ENCODE measurements at regions not wholly inside any gene's neighbourhood (a gene's known extent, or its start where the extent isn't known, plus 50 kb on each side); places are given as distances from the start of the nearest gene placed in this dataset.

GRCh38 chr18:67142604-67143003 is 373.9 kb downstream of the DSEL start:
- 89% methylated on average over 5 of the region's 5 CpGs for WGBS (ENCODE audit: low lambda C conversion rate, missing lambda C conversion rate)

GRCh38 chr18:67140495-67140894 is 376.0 kb downstream of the DSEL start:
- no peaks in the 10 kb centered on the region for H3K27me3 ChIP-seq
- H3K4me3 ChIP-seq = no peak overlapping the region
- no peak overlapping the region for H3K4me2 ChIP-seq
- H3K36me3 ChIP-seq (replicated peaks; ENCODE audit: insufficient read depth, low read depth) = no peaks in the 10 kb centered on the region
- H2AFZ ChIP-seq = no peak overlapping the region
- no peaks in the 10 kb centered on the region for H4K20me1 ChIP-seq (ENCODE audit: insufficient read depth, poor library complexity, severe bottlenecking)
- no peaks in the 10 kb centered on the region for H3K4me1 ChIP-seq (ENCODE audit: insufficient read depth)
- no peak for DNase-seq (ENCODE audit: low spot score)
- H3K79me2 ChIP-seq = no peaks in the 10 kb centered on the region
- no peaks in the 10 kb centered on the region for H3K9me2 ChIP-seq (replicated peaks; ENCODE audit: insufficient read depth)
- no peak for TF ChIP-seq EZH2 (IDR thresholded peaks at IDR 0.05; ENCODE audit: borderline replicate concordance)
- TF ChIP-seq CTCF (IDR thresholded peaks at IDR 0.05; ENCODE audit: poor library complexity) = no peak
- TF ChIP-seq EZH2phosphoT487 (IDR thresholded peaks at IDR 0.05; ENCODE audit: low read depth, severe bottlenecking, unreplicated experiment) = no peak
- H3K9me3 ChIP-seq (ENCODE audit: low read depth) = no peaks in the 10 kb centered on the region
- 88% methylated on average over 2 of the region's 2 CpGs for WGBS (ENCODE audit: low lambda C conversion rate, missing lambda C conversion rate)
- H3K27ac ChIP-seq = no peak overlapping the region

More at GRCh38 chr18:67142604-67143003, 373.9 kb downstream of the DSEL start:
- Histone ChIP-seq H3K9me3 (ENCODE audit: low read depth) (no peaks in the 10 kb centered on the region), H2AFZ (no peak overlapping the region), H3K27me3 (no peaks in the 10 kb centered on the region), H3K27ac (no peak overlapping the region), H3K9me2 (replicated peaks; ENCODE audit: insufficient read depth) (no peaks in the 10 kb centered on the region), H4K20me1 (ENCODE audit: insufficient read depth, poor library complexity, severe bottlenecking) (no peaks in the 10 kb centered on the region), H3K4me1 (ENCODE audit: insufficient read depth) (no peaks in the 10 kb centered on the region), H3K4me3 (no peak overlapping the region), H3K4me2 (no peak overlapping the region), H3K79me2 (no peaks in the 10 kb centered on the region), H3K36me3 (replicated peaks; ENCODE audit: insufficient read depth, low read depth) (no peaks in the 10 kb centered on the region)
- no peak for TF ChIP-seq CTCF (IDR thresholded peaks at IDR 0.05; ENCODE audit: poor library complexity)
- TF ChIP-seq EZH2 (IDR thresholded peaks at IDR 0.05; ENCODE audit: borderline replicate concordance) = no peak
- TF ChIP-seq EZH2phosphoT487 (IDR thresholded peaks at IDR 0.05; ENCODE audit: low read depth, severe bottlenecking, unreplicated experiment) = no peak
- DNase-seq (ENCODE audit: low spot score) = no peak

GRCh38 chr18:67139899-67140298 is 376.6 kb downstream of the DSEL start:
- H3K36me3 ChIP-seq (replicated peaks; ENCODE audit: insufficient read depth, low read depth) = no peaks in the 10 kb centered on the region
- H2AFZ ChIP-seq = no peak overlapping the region
- TF ChIP-seq CTCF (IDR thresholded peaks at IDR 0.05; ENCODE audit: poor library complexity) = no peak
- TF ChIP-seq EZH2 (IDR thresholded peaks at IDR 0.05; ENCODE audit: borderline replicate concordance) = no peak
- TF ChIP-seq EZH2phosphoT487 (IDR thresholded peaks at IDR 0.05; ENCODE audit: low read depth, severe bottlenecking, unreplicated experiment) = no peak

GRCh38 chr18:67135981-67136380 is 380.5 kb downstream of the DSEL start:
- TF ChIP-seq EZH2 (IDR thresholded peaks at IDR 0.05; ENCODE audit: borderline replicate concordance) (no peak), EZH2phosphoT487 (IDR thresholded peaks at IDR 0.05; ENCODE audit: low read depth, severe bottlenecking, unreplicated experiment) (no peak), CTCF (IDR thresholded peaks at IDR 0.05; ENCODE audit: poor library complexity) (no peak)
- Histone ChIP-seq H2AFZ (no peak overlapping the region), H3K36me3 (replicated peaks; ENCODE audit: insufficient read depth, low read depth) (no peaks in the 10 kb centered on the region), H3K27me3 (no peaks in the 10 kb centered on the region), H4K20me1 (ENCODE audit: insufficient read depth, poor library complexity, severe bottlenecking) (no peaks in the 10 kb centered on the region), H3K4me1 (ENCODE audit: insufficient read depth) (no peaks in the 10 kb centered on the region), H3K9me2 (replicated peaks; ENCODE audit: insufficient read depth) (no peaks in the 10 kb centered on the region), H3K9me3 (ENCODE audit: low read depth) (no peaks in the 10 kb centered on the region), H3K27ac (no peak overlapping the region), H3K79me2 (no peaks in the 10 kb centered on the region), H3K4me3 (no peak overlapping the region), H3K4me2 (no peak overlapping the region)
- WGBS (ENCODE audit: low lambda C conversion rate, missing lambda C conversion rate) = 70% methylated on average over 4 of the region's 4 CpGs
- no peak for DNase-seq (ENCODE audit: low spot score)

More at GRCh38 chr18:67139899-67140298, 376.6 kb downstream of the DSEL start:
- no peaks in the 10 kb centered on the region for H3K4me1 ChIP-seq (ENCODE audit: insufficient read depth)
- 74% methylated on average over 1 of the region's 1 CpG for WGBS (ENCODE audit: low lambda C conversion rate, missing lambda C conversion rate)
- H3K27ac ChIP-seq = no peak overlapping the region
- H3K79me2 ChIP-seq = no peaks in the 10 kb centered on the region
- no peaks in the 10 kb centered on the region for H4K20me1 ChIP-seq (ENCODE audit: insufficient read depth, poor library complexity, severe bottlenecking)
- no peak for DNase-seq (ENCODE audit: low spot score)
- no peak overlapping the region for H3K4me2 ChIP-seq
- no peaks in the 10 kb centered on the region for H3K9me2 ChIP-seq (replicated peaks; ENCODE audit: insufficient read depth)
- no peaks in the 10 kb centered on the region for H3K9me3 ChIP-seq (ENCODE audit: low read depth)
- H3K27me3 ChIP-seq = no peaks in the 10 kb centered on the region
- H3K4me3 ChIP-seq = no peak overlapping the region

Data from hepatocyte (in vitro differentiated cells).